ENCODE measurements at regions not wholly inside any gene's neighbourhood (a gene's known extent, or its start where the extent isn't known, plus 50 kb on each side); places are given as distances from the start of the nearest gene placed in this dataset.
"Not testable (repeated sequence)": the region's sequence is repeated elsewhere in the genome, so short reads cannot be mapped to it uniquely, and the experiment has no call there.

DNA sequence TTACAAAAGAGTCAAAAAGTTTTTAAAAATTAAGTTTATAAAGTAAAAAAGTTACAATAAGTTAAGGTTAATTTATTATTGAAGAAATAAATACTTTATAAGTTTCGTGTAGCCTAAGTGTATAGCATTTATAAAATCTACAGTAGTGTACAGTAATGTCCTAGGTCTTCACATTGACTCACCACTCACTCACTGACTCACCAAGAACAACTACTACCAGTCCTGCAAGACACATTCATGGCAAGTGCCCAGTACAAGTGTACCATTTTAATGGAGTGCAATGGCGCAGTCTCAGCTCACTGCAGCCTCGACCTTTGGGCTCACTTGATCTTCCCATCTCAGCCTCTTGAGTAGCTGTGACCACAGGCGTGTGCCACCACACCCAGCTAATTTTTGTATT, 128.2 kb downstream of the GPX5 start:
- no peak for DNase-seq (ENCODE audit: extremely low read depth in 1 of 11, low read depth in 9 of 11, low spot score in 4 of 11)

DNA sequence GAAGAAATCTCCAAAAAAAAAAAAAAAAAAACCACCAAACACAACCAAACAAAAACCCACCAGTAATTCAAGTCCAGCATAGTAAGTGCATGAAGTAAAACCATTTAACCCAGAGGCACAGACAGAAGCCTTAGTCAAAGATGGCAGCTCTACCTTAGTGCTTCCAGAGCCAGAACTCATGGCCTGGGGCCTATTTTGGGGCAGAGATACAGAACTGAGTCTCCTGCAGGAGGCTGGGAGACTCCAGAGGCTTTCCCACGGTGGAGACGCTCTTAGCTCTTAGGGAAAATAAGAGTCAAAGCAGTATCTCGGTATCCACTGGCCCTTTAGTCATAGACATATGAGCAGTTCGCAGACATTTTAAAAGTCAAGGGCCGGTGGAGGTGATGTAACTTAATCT, 129.5 kb downstream of the GPX5 start:
- no peak for DNase-seq (ENCODE audit: extremely low read depth in 1 of 11, low read depth in 9 of 11, low spot score in 4 of 11)

DNA sequence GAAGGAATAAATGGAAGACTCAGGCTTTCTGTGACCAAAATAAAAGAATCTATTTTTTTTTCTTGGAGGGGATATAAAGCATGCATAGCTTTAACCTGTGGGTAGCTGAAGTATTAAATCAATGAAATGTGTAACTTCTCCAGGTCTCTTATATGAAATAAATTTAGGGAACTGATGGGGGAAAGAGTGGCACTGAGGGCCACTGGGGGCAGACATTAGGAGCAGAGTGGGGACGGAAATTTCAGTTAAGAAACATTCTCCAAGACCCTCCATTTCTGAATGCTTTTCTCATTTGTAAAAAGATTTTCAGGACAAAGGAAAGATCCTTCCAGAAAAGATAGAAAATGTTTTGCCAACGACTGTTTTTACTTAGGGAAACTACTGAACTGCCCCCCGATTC, 131.0 kb downstream of the GPX5 start:
- no peak for DNase-seq (ENCODE audit: extremely low read depth in 1 of 11, low read depth in 9 of 11, low spot score in 4 of 11)

DNA sequence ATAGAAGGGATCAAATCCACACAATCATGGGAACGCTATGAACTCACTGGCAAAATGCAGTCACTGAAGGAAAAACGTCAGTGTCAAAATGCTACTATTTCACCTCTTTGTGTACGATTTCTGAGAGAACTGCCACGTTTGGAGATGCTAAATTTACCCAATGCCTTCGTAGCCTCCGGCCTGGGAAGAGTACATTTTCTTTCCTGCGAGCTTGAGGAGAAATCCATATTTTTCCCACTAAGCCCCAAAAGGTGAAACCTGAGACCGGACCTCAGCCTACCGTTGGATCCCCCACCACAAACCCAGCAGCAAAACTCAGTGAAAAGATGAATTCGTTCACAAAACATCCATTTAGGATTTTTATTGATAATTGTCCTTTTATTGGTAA, 131.7 kb downstream of the GPX5 start:
- no peak for DNase-seq (ENCODE audit: extremely low read depth in 1 of 11, low read depth in 9 of 11, low spot score in 4 of 11)

DNA sequence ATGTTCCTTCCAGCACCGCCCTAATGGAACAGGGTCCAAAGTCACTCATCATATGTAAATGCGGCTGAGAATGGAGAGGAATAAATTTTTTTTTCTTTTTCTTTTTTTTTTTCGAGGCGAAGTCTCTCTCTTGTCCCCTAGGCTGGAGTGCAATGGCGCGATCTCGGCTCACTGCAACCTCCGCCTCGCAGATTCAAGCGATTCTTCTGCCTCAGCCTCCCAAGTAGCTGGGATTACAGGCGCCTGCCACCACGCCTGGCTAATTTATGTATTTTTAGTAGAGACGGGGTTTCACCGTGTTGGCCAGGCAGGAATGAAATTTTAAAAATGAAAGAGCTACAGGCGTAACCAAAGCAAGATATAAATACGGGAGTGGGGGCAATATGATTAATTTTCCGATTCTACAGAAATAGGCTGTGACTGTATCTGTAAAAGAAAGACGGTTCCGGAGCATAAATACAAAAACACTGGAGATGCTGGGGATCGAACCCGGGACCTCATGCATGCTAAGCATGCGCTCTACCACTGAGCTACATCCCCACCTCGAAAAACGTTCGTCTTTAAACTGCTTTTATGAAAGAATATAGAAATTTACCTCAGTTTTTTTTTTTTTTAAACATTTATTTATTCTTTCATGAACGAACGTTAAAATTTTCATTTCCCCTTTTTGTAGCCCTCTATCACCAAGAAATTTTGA, 132.2 kb downstream of the GPX5 start:
- DNase-seq (ENCODE audit: extremely low read depth in 1 of 11, low read depth in 9 of 11, low spot score in 4 of 11): peak in 4 of 11 donors; percentile 44 to 59 (median 54)

DNA sequence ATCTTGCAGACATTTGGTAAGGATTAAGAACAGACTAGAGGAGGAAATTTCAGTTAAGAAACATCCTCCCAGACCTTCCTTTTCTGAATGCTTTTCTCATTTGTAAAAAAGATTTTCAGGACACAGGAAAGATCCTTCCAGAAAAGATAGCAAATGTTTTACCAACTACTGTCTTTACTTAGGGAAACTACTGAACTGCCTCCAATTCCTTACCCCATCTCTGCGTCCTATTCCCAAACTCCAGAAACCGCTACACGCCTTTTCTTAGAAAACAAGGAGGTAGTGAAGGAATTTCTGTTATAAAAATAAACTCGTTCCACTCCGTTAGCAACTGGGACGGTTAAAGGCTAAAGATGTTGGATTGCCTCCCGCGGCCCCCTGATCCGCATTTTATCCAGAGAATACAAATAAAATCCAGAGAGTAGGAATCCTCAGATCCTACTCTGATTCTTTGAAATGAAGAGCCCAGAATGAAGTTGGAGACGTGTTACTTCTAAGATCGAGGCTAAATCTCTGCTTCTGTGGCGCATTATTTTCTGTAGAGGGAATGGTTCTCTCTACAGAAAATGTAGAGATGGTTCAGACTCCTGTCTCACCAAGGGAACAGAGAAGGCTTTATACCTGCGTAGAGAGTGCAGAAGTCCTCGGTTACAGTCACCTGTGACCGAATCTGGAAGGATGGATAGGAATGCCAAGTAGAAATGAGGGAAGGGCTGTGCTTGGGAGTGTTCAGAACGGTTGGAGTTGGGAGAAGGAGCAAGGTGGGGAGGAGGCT, 133.0 kb downstream of the GPX5 start:
- peak in 1 of 11 donors; percentile 15 for DNase-seq (ENCODE audit: extremely low read depth in 1 of 11, low read depth in 9 of 11, low spot score in 4 of 11)

DNA sequence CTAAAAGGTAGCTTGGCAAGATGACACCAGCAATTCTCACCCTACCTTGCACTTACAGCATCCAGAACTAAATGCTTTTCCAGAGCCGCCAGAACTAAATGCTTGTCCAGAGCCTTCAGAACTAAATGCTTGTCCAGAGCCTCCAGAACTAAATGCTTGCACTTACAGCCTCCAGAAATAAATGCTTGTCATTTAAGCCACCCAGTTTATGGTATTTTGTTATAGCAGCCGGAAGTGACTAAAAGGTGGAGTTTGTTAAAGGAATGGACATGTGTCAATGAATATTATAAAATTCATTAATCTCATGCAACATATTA, 133.5 kb downstream of the GPX5 start:
- DNase-seq (ENCODE audit: extremely low read depth in 1 of 11, low read depth in 9 of 11, low spot score in 4 of 11): no peak

DNA sequence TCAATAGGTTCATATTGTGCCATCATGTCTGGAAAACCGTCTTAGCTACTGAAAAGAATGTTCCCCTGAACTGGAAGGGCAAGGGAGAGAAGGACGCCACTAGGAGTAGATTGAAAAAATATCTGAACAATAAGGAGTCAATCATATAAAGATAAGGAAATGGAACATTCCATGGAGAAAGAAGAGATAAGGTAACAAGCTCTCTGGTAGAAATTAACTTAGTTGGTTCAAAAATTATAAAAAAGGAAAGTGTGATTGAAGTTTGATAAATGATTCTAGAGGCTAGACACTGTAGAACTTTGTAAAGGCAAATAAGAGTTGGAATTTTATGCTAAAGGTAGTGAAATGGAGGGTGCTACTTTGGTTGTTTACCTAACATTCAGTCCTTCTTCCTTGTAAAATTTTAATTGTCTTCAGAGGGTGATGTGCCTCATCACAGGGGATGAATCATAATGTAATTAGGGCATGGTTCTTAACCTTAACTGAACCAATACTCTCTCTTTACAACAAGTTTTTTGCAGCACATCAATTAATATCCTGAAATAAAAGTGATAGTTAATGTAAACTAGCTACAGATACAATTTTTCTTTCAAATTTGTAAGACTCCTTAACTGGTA, 135.5 kb downstream of the GPX5 start:
- DNase-seq (ENCODE audit: extremely low read depth in 1 of 11, low read depth in 9 of 11, low spot score in 4 of 11): no peak

DNA sequence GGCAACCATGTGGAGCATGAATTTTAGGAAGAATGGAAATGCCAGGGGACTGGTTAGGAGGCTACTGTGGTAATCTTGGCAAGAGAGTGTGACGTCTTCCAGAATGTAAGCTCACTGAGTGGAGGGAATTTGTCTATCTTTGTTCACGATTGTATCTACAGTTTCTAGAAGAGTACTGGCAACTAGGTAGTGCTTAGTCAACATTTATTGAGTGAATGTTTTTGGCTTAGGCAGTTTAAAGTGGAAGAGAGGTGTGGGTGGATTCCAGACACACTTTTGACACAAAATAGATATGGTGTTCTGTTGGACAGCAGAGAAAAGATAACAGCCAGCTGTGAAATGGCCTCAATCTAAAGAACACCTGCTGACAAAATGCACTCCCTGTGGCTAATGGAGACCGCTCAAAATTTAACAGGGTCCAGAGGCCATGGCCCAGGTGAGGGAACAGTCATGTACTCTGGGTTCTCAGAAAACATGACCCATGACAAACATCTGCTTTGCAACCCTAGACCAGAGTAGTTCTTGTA, 139.3 kb downstream of the GPX5 start:
- no peak for DNase-seq (ENCODE audit: extremely low read depth in 1 of 11, low read depth in 9 of 11, low spot score in 4 of 11)

DNA sequence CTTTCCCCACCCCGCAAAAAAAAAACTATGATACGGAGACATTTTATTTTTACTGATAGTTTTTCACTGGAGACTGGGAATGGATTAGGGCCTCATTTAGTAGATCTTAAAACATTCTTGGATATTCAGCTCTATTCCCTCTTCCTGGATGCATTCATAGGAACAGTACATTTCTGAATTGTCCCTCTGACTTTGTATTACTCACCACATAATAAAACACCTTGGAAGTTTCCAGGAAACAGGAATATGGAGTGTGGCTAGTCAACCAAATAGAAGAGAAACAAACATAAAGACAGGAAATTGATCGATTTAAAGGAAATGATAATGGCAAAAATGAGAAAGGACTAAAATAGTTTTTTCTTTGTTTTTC, 147.7 kb downstream of the GPX5 start:
- no peak for DNase-seq (ENCODE audit: extremely low read depth in 1 of 11, low read depth in 9 of 11, low spot score in 4 of 11)

DNA sequence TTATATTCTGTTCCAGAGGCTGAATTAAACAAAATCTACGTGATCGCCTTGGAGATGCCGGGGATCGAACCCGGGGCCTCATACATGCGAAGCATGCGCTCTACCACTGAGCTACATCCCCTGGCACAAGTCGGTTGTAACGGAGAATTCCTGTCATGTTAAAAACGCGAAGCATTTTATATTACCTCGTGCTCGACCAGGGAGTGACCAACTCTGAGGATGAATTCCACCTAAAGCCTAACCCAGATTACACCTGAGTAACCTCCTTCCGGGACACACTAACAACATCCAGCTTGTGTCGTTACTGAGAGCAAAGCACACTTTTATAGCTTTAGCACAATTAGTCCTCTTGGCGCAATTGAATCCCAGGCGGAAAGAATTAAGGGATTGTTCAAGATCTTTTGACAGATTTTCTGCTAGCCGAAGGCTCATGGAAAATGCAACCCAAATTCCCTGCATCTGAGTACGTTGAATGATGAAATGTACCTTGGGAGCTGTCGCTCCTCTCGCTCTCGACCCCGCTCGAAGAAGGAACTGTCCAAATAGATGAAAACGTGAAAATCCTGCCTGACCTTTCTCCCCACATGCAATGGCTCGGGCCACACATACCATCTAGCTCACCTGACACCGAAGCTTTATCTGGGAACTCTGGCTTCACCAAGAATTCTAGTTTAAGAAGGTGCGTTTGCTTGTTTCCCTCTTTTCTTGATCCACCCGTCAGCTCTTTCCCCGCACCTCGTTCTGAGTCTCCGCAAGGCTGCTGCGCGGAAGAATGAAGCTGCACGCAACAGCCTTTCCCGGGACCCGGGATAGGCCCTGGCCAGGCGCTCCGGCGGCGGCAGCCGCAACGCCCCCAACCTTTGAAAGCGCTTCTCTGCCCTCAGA, 148.3 kb downstream of the GPX5 start:
- DNase-seq (ENCODE audit: extremely low read depth in 1 of 11, low read depth in 9 of 11, low spot score in 4 of 11): peak in 4 of 11 donors; percentile 44 to 59 (median 52)

DNA sequence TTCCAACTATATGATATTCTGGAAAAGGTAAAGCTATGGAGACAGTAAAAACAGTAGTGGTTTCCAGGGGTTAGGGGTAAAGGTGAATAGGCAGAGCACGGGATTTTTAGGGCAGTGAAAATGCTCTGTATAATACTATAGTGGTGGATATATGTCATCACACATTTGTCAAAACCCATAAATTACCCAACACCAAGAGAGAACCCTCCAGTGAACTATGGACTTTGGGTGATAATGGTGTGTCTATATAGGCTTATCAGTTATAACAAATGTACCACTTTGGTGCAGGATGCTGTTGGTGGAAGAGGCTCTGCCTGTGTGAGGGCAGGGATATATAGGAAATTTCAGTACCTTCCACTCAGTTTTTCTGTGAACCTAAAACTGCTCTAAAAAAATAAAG, 149.9 kb downstream of the GPX5 start:
- DNase-seq (ENCODE audit: extremely low read depth in 1 of 11, low read depth in 9 of 11, low spot score in 4 of 11): no peak

DNA sequence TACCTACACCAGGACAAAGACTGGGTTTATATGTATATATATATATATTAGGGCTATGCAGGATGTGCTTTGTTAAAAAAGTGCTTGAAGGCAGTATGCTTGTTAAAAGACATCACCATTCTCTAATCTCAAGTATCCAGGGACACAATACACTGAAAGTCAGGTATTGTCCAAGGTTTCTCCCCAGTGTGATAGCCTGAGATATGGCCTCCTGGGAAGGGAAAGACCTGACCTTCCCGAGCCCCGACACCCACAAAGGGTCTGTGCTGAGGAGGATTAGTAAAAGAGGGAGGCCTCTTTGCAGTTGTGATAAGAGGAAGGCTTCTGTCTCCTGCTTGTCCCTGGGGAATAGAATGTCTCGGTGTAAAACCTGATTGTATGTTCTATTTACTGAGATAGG, 156.9 kb downstream of the GPX5 start:
- DNase-seq (ENCODE audit: extremely low read depth in 1 of 11, low read depth in 9 of 11, low spot score in 4 of 11): no peak

DNA sequence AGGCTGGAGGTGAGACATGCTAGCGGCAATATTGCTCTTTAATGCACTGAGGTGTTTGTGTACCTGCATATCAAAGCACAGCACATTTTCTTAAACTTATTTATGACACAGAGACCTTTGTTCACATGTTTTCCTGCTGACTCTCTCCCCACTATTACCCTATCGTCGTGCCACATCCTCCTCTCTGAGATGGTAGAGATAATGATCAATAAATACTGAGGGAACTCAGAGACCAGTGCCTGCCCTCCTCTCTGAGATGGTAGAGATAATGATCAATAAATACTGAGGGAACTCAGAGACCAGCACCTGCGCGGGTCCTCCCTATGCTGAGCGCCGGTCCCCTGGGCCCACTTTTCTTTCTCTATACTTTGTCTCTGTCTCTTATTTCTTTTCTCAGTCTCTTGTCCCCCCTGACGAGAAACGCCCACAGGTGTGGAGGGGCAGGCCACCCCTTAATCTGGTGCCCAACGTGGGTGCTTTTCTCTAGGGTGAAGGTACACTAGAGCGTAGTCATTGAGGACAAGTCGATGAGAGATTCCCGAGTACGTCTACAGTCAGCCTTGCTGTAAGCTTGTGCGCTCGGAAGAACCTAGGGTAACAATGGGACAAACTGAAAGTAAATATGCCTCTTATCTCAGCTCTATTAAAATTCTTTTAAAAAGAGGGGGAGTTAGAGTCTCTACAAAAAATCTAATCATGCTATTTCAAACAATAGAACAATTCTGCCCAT, 157.4 kb downstream of the GPX5 start:
- DNase-seq (ENCODE audit: extremely low read depth in 1 of 11, low read depth in 9 of 11, low spot score in 4 of 11): not testable (repeated sequence)

DNA sequence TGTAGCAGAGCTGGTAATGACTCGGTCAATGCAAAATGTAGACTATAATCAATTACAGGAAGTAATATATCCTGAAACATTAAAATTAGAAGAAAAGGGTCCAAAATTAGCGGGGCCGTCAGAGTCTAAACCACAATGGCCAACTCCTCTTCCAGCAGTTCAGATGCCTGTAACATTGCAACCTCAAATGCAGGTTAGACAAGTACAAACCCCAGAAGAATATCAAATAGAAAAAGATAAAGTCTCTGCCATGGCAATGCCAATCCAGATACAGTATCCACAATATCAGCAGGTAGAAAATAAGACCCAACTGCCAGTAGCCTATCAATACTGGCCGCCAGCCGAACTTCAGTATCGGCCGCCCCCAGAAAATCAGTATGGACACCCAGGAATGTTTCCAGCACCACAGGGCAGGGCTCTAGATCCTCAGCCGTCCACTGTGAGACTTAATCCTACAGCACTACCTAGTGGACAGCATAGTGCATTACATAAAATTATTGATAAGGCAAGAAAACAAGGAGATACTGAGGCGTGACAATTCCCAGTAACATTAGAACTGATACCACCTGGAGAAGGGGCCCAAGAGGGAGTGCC, 158.4 kb downstream of the GPX5 start:
- DNase-seq (ENCODE audit: extremely low read depth in 1 of 11, low read depth in 9 of 11, low spot score in 4 of 11): peak in 1 of 11 donors; percentile 21

DNA sequence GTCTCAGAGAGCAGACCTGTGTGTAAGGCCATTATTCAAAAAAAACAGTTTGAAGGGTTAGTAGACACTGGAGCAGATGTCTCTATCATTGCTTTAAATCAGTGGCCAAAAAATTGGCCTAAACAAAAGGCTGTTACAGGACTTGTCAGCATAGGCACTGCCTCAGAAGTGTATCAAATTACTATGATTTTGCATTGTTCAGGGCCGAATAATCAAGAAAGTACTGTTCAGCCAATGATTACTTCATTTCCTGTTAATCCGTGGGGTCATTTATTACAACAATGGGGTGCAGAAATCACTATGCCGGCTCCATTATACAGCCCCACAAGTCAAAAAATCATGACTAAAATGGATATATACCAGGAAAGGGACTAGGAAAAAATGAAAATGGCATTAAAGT, 160.3 kb downstream of the GPX5 start:
- not testable (repeated sequence) for DNase-seq (ENCODE audit: extremely low read depth in 1 of 11, low read depth in 9 of 11, low spot score in 4 of 11)

DNA sequence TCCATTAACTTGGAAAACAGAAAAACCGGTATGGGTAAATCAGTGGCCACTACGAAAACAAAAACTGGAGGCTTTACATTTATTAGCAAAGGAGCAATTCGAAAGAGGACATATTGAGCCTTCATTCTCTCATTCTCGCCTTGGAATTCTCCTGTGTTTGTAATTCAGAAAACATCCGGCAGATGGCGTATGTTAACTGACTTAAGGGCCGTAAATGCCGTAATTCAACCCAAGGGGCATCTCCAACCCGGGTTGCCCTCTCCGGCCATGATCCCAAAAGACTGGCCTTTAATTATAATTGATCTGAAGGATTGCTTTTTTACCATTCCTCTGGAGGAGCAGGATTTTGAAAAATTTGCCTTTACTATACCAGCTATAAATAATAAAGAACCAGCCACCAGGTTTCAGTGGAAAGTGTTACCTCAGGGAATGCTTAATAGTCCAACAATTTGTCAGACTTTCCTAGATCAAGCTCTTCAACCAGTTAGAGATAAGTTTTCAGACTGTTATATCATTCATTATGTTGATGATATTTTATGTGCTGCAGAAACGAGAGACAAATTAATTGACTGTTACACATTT, 160.9 kb downstream of the GPX5 start:
- DNase-seq (ENCODE audit: extremely low read depth in 1 of 11, low read depth in 9 of 11, low spot score in 4 of 11): peak in 9 of 11 donors; percentile 26 to 61 (median 53)
